GM18861 (cell line): ENCODE measurements at regions not wholly inside any gene's neighbourhood (a gene's known extent, or its start where the extent isn't known, plus 50 kb on each side); places are given as distances from the start of the nearest gene placed in this dataset.

ENCODE experiments used
- ATAC-seq: cut with Tn5 transposase; IDR thresholded peaks from one replicate; pipeline ENCODE4 v1.9.1; 2021; ENCODE audit not compliant: unreplicated experiment

- no peak for ATAC-seq
Observed at GRCh38 chr4:58935332-58935731, 1825.1 kb upstream of the IGFBP7 start.

- no peak for ATAC-seq
Observed at GRCh38 chr4:58936436-58936835, 1826.3 kb upstream of the IGFBP7 start.

GRCh38 chr4:58940167-58940566 is 1830.0 kb upstream of the IGFBP7 start:
- no peak for ATAC-seq

DNA sequence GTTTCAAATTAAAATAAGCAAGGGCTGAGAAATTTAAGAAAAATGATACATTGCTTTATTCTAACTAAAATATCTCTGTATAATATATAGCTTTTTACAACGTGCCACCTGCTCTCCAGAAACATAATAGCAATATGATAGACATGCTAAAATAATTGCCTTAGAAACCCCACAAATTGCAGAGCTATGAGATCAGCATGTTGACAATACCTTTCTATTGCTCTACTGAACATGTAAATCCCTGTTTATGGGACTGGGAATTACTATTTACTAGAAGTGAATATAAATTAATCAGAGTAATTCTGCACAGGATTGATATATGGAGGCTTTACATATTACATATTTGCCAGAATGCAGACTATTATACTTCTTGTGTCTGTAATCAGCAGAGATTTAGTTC is 1831.1 kb upstream of the IGFBP7 start:
- no peak for ATAC-seq

- ATAC-seq, result no peak
Observed at GRCh38 chr4:58953575-58953974, 1843.4 kb upstream of the IGFBP7 start.

DNA sequence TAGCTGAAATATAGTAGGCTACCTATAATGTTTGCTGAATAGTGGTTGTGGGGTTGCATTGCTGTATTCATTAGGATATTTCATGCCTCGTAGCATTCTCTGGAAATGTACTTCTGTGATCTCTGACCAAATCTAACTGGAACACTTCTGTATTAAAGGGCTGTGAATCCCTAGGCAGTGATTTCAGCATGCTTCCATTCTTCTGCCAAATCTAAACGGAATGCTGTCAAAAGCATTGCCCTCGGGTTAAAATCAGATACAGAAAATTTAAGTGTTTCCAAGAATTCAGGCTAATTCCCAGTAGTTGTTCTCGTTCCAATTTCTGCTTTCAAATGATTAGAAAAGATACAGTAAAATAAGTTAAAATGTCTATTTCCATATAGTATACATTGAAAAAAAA is 1847.5 kb upstream of the IGFBP7 start:
- ATAC-seq, result no peak

- no peak for ATAC-seq
Observed at GRCh38 chr4:58961283-58961682, 1851.1 kb upstream of the IGFBP7 start.

GRCh38 chr4:58961925-58962324 is 1851.7 kb upstream of the IGFBP7 start:
- no peak for ATAC-seq

GRCh38 chr4:58962424-58962823 is 1852.2 kb upstream of the IGFBP7 start:
- no peak for ATAC-seq

- ATAC-seq, result no peak
Observed at GRCh38 chr4:58981828-58982227, 1871.6 kb upstream of the IGFBP7 start.

- ATAC-seq, result no peak
Observed at GRCh38 chr4:58983887-58984286, 1873.7 kb upstream of the IGFBP7 start.

- ATAC-seq, result no peak
Observed at GRCh38 chr4:59002148-59002547, 1892.0 kb upstream of the IGFBP7 start.

DNA sequence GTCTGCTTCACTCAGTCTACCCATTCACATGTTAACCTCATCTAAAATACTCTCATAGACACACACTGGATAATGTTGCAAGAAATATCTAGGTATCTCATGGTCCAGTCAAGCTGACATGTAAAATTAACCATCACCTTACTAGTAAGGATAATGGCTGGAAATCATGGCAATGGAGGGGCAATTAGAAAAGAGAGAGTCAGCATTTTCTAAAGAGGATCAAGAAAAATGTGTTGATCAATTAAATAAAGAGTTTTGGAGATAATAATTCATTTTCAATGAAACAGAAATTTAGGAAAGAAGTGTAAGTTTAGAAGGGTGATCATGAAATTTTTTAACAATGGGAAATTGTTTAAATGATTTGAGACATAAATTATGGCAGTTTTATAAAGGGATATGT is 1914.1 kb upstream of the IGFBP7 start:
- no peak for ATAC-seq

- ATAC-seq, result no peak
Observed at GRCh38 chr4:59037812-59038211, 1927.6 kb upstream of the IGFBP7 start.

- ATAC-seq, result no peak
Observed at GRCh38 chr4:59039046-59039445, 1928.9 kb upstream of the IGFBP7 start.

DNA sequence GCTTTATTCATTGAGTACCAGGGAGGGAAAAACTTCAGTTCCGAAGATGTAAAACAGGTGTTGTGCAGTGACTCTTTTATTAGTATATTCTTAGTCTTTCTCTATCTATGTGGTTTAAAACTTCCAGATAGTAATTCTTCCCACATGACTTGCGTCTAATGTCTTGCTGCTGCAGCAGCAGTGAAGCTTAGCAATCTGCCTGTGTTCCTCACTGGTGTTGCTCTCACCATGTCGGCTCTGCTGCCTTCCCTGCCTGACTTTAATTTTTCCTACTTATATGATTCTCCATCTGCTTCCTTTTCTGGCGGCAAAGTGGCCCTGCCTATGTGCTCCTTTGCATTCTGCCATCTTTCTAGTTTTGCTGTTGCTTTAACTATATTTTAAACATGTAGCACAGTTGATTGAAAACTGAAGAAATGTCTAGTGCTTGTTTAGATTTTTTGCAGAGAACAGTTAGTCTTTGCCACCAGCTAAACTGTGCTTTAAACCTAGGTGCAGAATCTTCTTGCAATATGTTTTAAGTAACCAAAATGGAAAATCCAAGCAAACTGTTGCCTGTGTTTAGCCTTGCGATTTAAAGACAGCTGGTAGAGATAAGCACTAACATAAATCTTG is 1934.2 kb upstream of the IGFBP7 start:
- no peak for ATAC-seq

DNA sequence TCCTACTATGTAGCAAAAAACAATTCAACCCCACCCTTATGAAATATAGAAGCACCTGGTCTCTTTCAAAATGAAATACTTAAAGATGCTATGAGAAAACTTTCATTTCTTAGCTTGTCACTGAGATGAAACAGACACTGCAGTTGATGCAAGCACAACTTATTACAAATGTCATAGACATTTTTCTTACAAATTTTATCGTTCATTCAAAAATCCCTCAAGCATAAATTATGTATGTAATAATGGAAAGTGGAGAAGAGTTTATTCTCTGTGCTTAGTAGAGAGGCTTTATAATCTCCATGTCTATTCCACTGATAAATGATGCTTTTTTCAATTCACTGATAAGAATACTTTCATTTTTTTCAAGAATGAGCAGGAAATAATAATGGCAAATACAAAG is 1943.9 kb upstream of the IGFBP7 start:
- ATAC-seq, result no peak

- ATAC-seq, result no peak
Observed at GRCh38 chr4:59057804-59058203, 1947.6 kb upstream of the IGFBP7 start.

DNA sequence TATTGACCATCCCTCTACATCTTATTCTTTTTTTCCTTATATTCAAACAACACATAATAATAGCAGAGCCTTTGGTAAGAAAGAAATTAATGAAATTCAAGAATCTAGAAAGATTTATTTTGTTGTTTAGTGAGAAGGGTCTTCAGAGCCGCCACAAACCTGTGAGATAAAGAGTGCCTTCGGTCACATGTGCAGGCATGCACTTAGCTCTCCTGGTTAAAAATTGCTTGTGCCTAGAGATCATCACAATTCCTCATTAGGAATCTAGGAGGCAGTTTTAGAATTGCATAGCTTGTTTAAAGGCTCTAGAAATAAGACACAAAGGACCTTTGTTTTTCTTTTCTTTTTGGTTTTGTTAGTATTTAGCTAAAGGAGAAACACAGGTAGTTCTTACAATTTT is 1948.4 kb upstream of the IGFBP7 start:
- ATAC-seq, result no peak

- ATAC-seq, result no peak
Observed at GRCh38 chr4:59060002-59060846, 1950.0 kb upstream of the IGFBP7 start.

DNA sequence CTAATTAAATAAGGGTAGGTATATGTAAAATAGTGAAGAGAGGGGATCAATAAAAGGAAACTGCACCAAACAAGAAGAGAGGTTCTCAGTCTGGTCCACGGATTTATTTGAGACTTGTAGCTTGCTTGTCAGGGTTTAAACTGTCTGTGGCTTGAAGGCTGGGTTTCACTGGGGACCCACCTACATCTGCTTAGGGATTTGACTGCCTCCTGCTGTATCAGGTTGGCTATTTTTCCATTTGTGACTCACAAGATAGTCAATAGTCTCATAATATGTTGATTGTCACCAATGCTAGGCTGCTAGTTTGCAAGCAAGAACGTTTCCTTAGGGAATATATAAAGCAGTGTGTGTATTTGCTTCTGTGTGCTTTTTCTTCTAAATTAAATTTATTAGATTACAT is 1950.7 kb upstream of the IGFBP7 start:
- no peak for ATAC-seq

DNA sequence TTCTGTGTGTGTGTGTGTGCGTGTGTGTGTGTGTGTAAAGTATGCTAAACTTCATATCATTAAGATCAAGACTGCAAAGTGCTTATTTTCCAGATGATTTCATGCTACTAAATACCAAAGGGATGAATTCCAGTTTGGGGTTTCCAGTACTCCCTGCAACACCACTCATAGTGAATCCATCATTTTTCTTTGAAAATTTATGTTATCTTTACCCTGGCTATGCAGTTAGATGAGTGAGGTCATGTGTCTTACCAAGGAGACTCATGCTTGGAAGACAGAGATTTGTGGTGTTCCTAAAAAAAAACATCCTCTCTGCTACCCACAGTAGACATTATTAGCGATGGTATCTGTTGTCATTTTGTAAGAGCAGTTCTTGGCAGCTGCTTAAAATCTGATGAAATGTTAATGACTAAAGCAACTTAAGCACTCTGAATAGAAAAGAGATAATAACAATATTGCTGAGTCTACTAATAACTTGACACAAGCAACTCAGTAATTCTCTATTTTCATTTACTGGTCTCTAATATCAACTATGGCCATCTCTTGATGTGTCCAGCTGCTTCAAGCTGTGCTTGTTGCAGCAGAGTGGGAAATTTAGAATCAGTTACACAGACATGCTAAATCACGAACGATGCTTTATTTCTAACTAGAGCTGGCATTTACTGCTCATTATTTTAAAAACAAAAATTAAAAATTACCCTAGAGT is 1953.0 kb upstream of the IGFBP7 start:
- no peak for ATAC-seq
